ENCODE measurements at regions not wholly inside any gene's neighbourhood (a gene's known extent, or its start where the extent isn't known, plus 50 kb on each side); places are given as distances from the start of the nearest gene placed in this dataset.

GRCh38 chr20:29763821-29764511, 1493.5 kb upstream of the DEFB115 start:
- TF ChIP-seq, protein P1, sequence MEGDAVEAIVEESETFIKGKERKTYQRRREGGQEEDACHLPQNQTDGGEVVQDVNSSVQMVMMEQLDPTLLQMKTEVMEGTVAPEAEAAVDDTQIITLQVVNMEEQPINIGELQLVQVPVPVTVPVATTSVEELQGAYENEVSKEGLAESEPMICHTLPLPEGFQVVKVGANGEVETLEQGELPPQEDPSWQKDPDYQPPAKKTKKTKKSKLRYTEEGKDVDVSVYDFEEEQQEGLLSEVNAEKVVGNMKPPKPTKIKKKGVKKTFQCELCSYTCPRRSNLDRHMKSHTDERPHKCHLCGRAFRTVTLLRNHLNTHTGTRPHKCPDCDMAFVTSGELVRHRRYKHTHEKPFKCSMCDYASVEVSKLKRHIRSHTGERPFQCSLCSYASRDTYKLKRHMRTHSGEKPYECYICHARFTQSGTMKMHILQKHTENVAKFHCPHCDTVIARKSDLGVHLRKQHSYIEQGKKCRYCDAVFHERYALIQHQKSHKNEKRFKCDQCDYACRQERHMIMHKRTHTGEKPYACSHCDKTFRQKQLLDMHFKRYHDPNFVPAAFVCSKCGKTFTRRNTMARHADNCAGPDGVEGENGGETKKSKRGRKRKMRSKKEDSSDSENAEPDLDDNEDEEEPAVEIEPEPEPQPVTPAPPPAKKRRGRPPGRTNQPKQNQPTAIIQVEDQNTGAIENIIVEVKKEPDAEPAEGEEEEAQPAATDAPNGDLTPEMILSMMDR (IDR thresholded peaks at IDR 0.05): no peak

GRCh38 chr20:29764922-29765610, 1492.4 kb upstream of the DEFB115 start:
- TF ChIP-seq, protein P1 (IDR thresholded peaks at IDR 0.05): peak; percentile 64

- TF ChIP-seq, protein P1 (IDR thresholded peaks at IDR 0.05): no peak
Observed at GRCh38 chr20:29790510-29790909, 1467.0 kb upstream of the DEFB115 start.

- TF ChIP-seq, protein P1 (IDR thresholded peaks at IDR 0.05): no peak
Observed at GRCh38 chr20:29873946-29874345, 1383.5 kb upstream of the DEFB115 start.

DNA sequence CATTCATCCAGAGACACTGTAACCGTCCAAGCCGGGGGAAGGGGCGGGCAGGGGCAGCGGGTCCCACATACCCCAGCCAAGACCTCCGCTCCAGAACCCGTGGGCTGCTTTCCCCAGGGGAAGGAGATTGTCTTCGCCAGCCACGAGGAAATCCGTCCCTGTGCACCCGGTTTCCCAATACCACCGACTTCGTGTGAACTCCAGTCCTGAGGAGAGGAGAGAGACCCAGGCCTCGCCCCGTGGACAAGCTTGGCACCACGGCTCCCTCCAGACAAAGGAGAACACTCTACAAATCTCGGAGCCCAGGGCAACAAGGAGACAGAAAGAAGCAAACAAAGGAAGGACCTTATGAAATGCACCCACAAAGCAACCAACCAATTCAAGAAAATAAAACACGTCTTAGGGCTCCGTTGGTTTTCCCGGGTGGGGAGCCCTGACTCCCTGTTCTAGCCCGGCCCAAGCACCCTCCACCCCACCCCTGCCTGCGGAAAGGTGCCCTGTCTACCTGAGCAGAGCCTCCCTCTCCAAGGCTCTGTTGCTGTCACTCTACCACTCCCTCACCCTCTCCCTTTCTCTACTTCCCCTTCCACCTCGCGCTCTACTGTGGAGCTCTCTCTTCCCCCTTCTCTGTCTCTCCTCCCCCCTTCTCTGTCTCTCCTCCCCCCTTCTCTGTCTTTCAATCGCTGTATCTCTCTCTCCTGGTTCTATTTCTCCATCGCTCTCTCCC, 1382.8 kb upstream of the DEFB115 start:
- TF ChIP-seq, protein P1 (IDR thresholded peaks at IDR 0.05): no peak

DNA sequence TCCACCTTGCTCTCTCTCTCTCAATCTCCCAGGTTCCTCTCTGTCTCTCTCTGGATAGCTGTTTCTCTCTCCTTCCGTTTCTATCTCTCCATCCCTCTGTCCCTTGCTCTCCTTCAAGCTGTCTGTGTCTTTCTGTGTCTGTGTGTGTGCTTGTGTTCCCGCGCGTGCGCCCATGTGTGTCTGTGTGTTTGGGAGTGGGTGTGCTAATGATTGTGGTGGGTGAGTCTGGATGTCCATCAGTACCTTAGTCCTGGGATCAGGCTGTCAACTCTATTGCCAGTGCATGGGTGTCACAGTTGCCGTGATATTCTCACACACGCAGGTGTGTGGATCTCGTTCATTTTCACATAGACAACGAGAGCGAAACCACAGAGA, 1380.6 kb upstream of the DEFB115 start:
- TF ChIP-seq, protein P1 (IDR thresholded peaks at IDR 0.05): no peak

GRCh38 chr20:29878281-29878741, 1379.2 kb upstream of the DEFB115 start:
- TF ChIP-seq, protein P1 (IDR thresholded peaks at IDR 0.05): no peak

All from LNCAP (cell line).